GM10266 (cell line): ENCODE measurements at regions not wholly inside any gene's neighbourhood (a gene's known extent, or its start where the extent isn't known, plus 50 kb on each side); places are given as distances from the start of the nearest gene placed in this dataset.
"Not testable (repeated sequence)": the region's sequence is repeated elsewhere in the genome, so short reads cannot be mapped to it uniquely, and the experiment has no call there.

Experiments used
- DNase-seq: peaks from one replicate; pipeline ENCODE4 v3.0.0; 2012; ENCODE audit errors: extremely low spot score
- CTCF ChIP-seq: IDR thresholded peaks from 2 replicates; pipeline ENCODE4 v1.5.1; 2012; ENCODE audit warnings: mild to moderate bottlenecking, low read depth; ENCODE audit not compliant: control insufficient read depth, insufficient read depth; ENCODE audit errors: missing control alignments

GRCh38 chr3:159669766-159670165, 318.9 kb upstream of the IL12A start:
- DNase-seq = no peak
- no peak for TF ChIP-seq CTCF

- no peak for DNase-seq
- no peak for TF ChIP-seq CTCF
Measured at GRCh38 chr3:159672728-159673688, 315.6 kb upstream of the IL12A start.

GRCh38 chr3:159674583-159674982, 314.1 kb upstream of the IL12A start:
- no peak for TF ChIP-seq CTCF
- DNase-seq = no peak

GRCh38 chr3:159675285-159675684, 313.4 kb upstream of the IL12A start:
- no peak for DNase-seq
- no peak for TF ChIP-seq CTCF

GRCh38 chr3:159679900-159680299, 308.7 kb upstream of the IL12A start:
- no peak for DNase-seq
- TF ChIP-seq CTCF = no peak

- DNase-seq = not testable (repeated sequence)
Measured at GRCh38 chr3:159681717-159682116, 306.9 kb upstream of the IL12A start.

GRCh38 chr3:159685801-159686200, 302.8 kb upstream of the IL12A start:
- no peak for TF ChIP-seq CTCF
- DNase-seq = no peak
